WTC11 (cell line): ENCODE measurements at regions not wholly inside any gene's neighbourhood (a gene's known extent, or its start where the extent isn't known, plus 50 kb on each side); places are given as distances from the start of the nearest gene placed in this dataset.

Source experiments
- CREB1 ChIP-seq: sonication (generic); formaldehyde crosslinking; IDR thresholded peaks from 2 replicates; pipeline ENCODE4 v1.8.0; 2023; ENCODE audit warnings: mild to moderate bottlenecking, missing genetic modification reagents
- CTCF ChIP-seq: fragments of 200-600 bp; IDR thresholded peaks from 2 replicates; pipeline ENCODE4 v1.8.0; 2022; ENCODE audit warnings: antibody characterized with exemption
- ETV6 ChIP-seq: sonication (generic); formaldehyde crosslinking; IDR thresholded peaks from 2 replicates; pipeline ENCODE4 v1.8.1; 2022; ENCODE audit warnings: mild to moderate bottlenecking, missing genetic modification reagents
- JUN ChIP-seq: sonication (generic); formaldehyde crosslinking; IDR thresholded peaks from 2 replicates; pipeline ENCODE4 v1.8.0; 2023; ENCODE audit warnings: mild to moderate bottlenecking, missing genetic modification reagents
- MAX ChIP-seq: sonication (generic); formaldehyde crosslinking; IDR thresholded peaks from 2 replicates; pipeline ENCODE4 v1.8.0; 2022; ENCODE audit warnings: mild to moderate bottlenecking, missing genetic modification reagents
- RELA ChIP-seq: sonication (generic); formaldehyde crosslinking; IDR thresholded peaks from 2 replicates; pipeline ENCODE4 v1.8.1; 2022; ENCODE audit warnings: missing genetic modification reagents, mild to moderate bottlenecking, borderline replicate concordance
- SMAD3 ChIP-seq: sonication (generic); formaldehyde crosslinking; IDR thresholded peaks from 2 replicates; pipeline ENCODE4 v1.8.0; 2022; ENCODE audit warnings: missing genetic modification reagents, mild to moderate bottlenecking, borderline replicate concordance
- TEAD4 ChIP-seq: sonication (generic); formaldehyde crosslinking; IDR thresholded peaks from 2 replicates; pipeline ENCODE4 v1.8.0; 2022; ENCODE audit warnings: mild to moderate bottlenecking, missing genetic modification reagents
- TP53 ChIP-seq: sonication (generic); formaldehyde crosslinking; IDR thresholded peaks from 2 replicates; pipeline ENCODE4 v1.8.1; 2023; ENCODE audit warnings: mild to moderate bottlenecking, missing genetic modification reagents
- USF2 ChIP-seq: sonication (generic); formaldehyde crosslinking; IDR thresholded peaks from 2 replicates; pipeline ENCODE4 v1.8.1; 2023; ENCODE audit warnings: mild to moderate bottlenecking, missing genetic modification reagents, moderate library complexity
- ZBTB21 ChIP-seq: sonication (generic); formaldehyde crosslinking; IDR thresholded peaks from 2 replicates; pipeline ENCODE4 v1.8.1; 2023; ENCODE audit warnings: mild to moderate bottlenecking, missing genetic modification reagents, borderline replicate concordance
- ZBTB43 ChIP-seq: sonication (generic); formaldehyde crosslinking; IDR thresholded peaks from 2 replicates; pipeline ENCODE4 v1.8.1; 2023; ENCODE audit warnings: mild to moderate bottlenecking, missing genetic modification reagents

- TF ChIP-seq CTCF: no peak
- TF ChIP-seq SMAD3: no peak
- TF ChIP-seq USF2: no peak
- no peak for TF ChIP-seq TP53 (CRISPR knock-in tag)
- no peak for TF ChIP-seq RELA (CRISPR knock-in tag)
- no peak for TF ChIP-seq MAX (CRISPR knock-in tag)
- TF ChIP-seq TEAD4: no peak
- TF ChIP-seq JUN: no peak
- no peak for TF ChIP-seq ETV6 (CRISPR knock-in tag)
- no peak for TF ChIP-seq ZBTB21 (CRISPR knock-in tag)
- TF ChIP-seq ZBTB43 (CRISPR knock-in tag): no peak
- TF ChIP-seq CREB1 (CRISPR knock-in tag): no peak
These were observed 173.7 kb upstream of the DOK6 start for GRCh38 chr18:69226971-69227370.
